B cell (primary cell): ENCODE measurements at regions not wholly inside any gene's neighbourhood (a gene's known extent, or its start where the extent isn't known, plus 50 kb on each side); places are given as distances from the start of the nearest gene placed in this dataset.

Experiments used
- CTCF ChIP-seq: fragments of 200-600 bp; IDR thresholded peaks from one replicate; pipeline ENCODE4 v1.8.0; 2022; ENCODE audit warnings: antibody characterized with exemption, mild to moderate bottlenecking
- EZH2 ChIP-seq: IDR thresholded peaks from 2 replicates; pipeline ENCODE4 v1.6.1; 2012; ENCODE audit warnings: borderline replicate concordance, low read depth, mild to moderate bottlenecking, moderate library complexity, low read length; ENCODE audit not compliant: insufficient read depth, poor library complexity, severe bottlenecking

GRCh38 chr2:220509966-220510365 is 882.5 kb downstream of the SLC4A3 start:
- TF ChIP-seq EZH2 (no peak), CTCF (no peak)
